Neural cell (in vitro differentiated cells): ENCODE measurements at regions not wholly inside any gene's neighbourhood (a gene's known extent, or its start where the extent isn't known, plus 50 kb on each side); places are given as distances from the start of the nearest gene placed in this dataset.

Experiments
- H2AFZ ChIP-seq: fragments of 200-600, 300-800 bp; sonication (generic), shearing (Covaris generic); 2 replicates; pipeline ENCODE4 v1.6.0; 2014; ENCODE audit warnings: low read depth, mild to moderate bottlenecking, antibody characterized with exemption, low read length, moderate library complexity
- H3F3A ChIP-seq: fragments of 200-600 bp; shearing (Covaris generic); 2 replicates; pipeline ENCODE4 v1.6.1; 2016; ENCODE audit warnings: mild to moderate bottlenecking, moderate library complexity, mixed read lengths, antibody characterized with exemption, low read length; ENCODE audit not compliant: insufficient read depth, poor library complexity, severe bottlenecking
- H3K27ac ChIP-seq: fragments of 200-600, 300-800 bp; sonication (generic), shearing (Covaris generic); 2 replicates; pipeline ENCODE4 v1.5.1; 2014; ENCODE audit warnings: mild to moderate bottlenecking, low read length, moderate library complexity
- H3K27me3 ChIP-seq: fragments of 300-800, 200-600 bp; sonication (generic), shearing (Covaris generic); 2 replicates; pipeline ENCODE4 v1.6.0; 2014; ENCODE audit warnings: mild to moderate bottlenecking, low read depth, low read length, moderate library complexity; ENCODE audit not compliant: insufficient read depth
- H3K36me3 ChIP-seq: fragments of 300-800, 200-600 bp; sonication (generic), shearing (Covaris generic); 2 replicates; pipeline ENCODE4 v1.5.1; 2014; ENCODE audit warnings: mild to moderate bottlenecking, antibody characterized with exemption, low read length, moderate library complexity; ENCODE audit not compliant: insufficient read depth
- H3K4me2 ChIP-seq: fragments of 300-800, 200-600 bp; sonication (generic), shearing (Covaris generic); 2 replicates; pipeline ENCODE4 v1.6.0; 2014; ENCODE audit warnings: mild to moderate bottlenecking, low read length
- H3K4me3 ChIP-seq: fragments of 300-800, 200-600 bp; sonication (generic), shearing (Covaris generic); 2 replicates; pipeline ENCODE4 v1.5.1; 2014; ENCODE audit warnings: mild to moderate bottlenecking, low read length, moderate library complexity
- H3K79me2 ChIP-seq: fragments of 200-600 bp; shearing (Covaris generic); replicated peaks from 2 replicates; pipeline ENCODE4 v1.6.0; 2014; ENCODE audit warnings: mild to moderate bottlenecking, low read length, moderate library complexity; ENCODE audit not compliant: insufficient read depth
- H3K9ac ChIP-seq: fragments of 300-800, 200-600 bp; sonication (generic), shearing (Covaris generic); 2 replicates; pipeline ENCODE4 v1.6.1; 2016; ENCODE audit warnings: mild to moderate bottlenecking, low read length, mixed read lengths
- H3K9me2 ChIP-seq: fragments of 200-600 bp; shearing (Covaris generic); 2 replicates; pipeline ENCODE4 v1.6.1; 2016; ENCODE audit warnings: mild to moderate bottlenecking, low read length, mixed read lengths; ENCODE audit not compliant: insufficient read depth
- H3K9me3 ChIP-seq: fragments of 200-600, 300-800 bp; sonication (generic), shearing (Covaris generic); 2 replicates; pipeline ENCODE4 v1.6.1; 2016; ENCODE audit warnings: mild to moderate bottlenecking, mixed run types, low read length, moderate library complexity, mixed read lengths
- H4K20me1 ChIP-seq: fragments of 200-600 bp; shearing (Covaris generic); 2 replicates; pipeline ENCODE4 v1.6.1; 2016; ENCODE audit warnings: mild to moderate bottlenecking, mixed run types; ENCODE audit not compliant: insufficient read depth
- CTCF ChIP-seq: fragments of 450-650 bp; IDR thresholded peaks from 2 replicates; pipeline ENCODE4 v1.5.1; 2014; ENCODE audit warnings: antibody characterized with exemption, mild to moderate bottlenecking, moderate library complexity; ENCODE audit not compliant: poor library complexity, severe bottlenecking
- EP300 ChIP-seq: fragments of 450-650 bp; conservative IDR thresholded peaks from 2 replicates; pipeline ENCODE4 v1.6.1; 2014; ENCODE audit warnings: antibody characterized with exemption, mild to moderate bottlenecking, moderate library complexity; ENCODE audit not compliant: poor library complexity, severe bottlenecking
- EZH2 ChIP-seq: fragments of 200-600, 300-800 bp; shearing (Covaris generic), sonication (generic); IDR thresholded peaks from 2 replicates; pipeline ENCODE4 v1.6.1; 2014; ENCODE audit warnings: antibody characterized with exemption, low read length, borderline replicate concordance, mild to moderate bottlenecking; ENCODE audit not compliant: insufficient read depth, poor library complexity, severe bottlenecking
- MXI1 ChIP-seq: fragments of 450-650 bp; conservative IDR thresholded peaks from 2 replicates; pipeline ENCODE4 v1.6.1; 2014; ENCODE audit warnings: antibody characterized with exemption, mild to moderate bottlenecking; ENCODE audit not compliant: poor library complexity, severe bottlenecking
- POLR2AphosphoS5 ChIP-seq: IDR thresholded peaks from 2 replicates; pipeline ENCODE4 v1.6.1; 2012
- RAD21 ChIP-seq: fragments of 450-650 bp; conservative IDR thresholded peaks from 2 replicates; pipeline ENCODE4 v1.6.1; 2014; ENCODE audit warnings: antibody characterized with exemption, mild to moderate bottlenecking, moderate library complexity
- SMC3 ChIP-seq: fragments of 450-650 bp; conservative IDR thresholded peaks from 2 replicates; pipeline ENCODE4 v1.6.1; 2014; ENCODE audit warnings: antibody characterized with exemption, mild to moderate bottlenecking, moderate library complexity; ENCODE audit not compliant: poor library complexity
- TAF1 ChIP-seq: IDR thresholded peaks from 2 replicates; pipeline ENCODE4 v1.6.1; 2012; ENCODE audit warnings: low read depth
- TF ChIP-seq, protein P1 (sequence below): IDR thresholded peaks from 2 replicates; pipeline ENCODE4 v1.6.1; 2012; ENCODE audit warnings: borderline replicate concordance

- H3K9ac ChIP-seq = no peak overlapping the region
- no peaks in the 10 kb centered on the region for H3F3A ChIP-seq
- H3K27ac ChIP-seq = no peak overlapping the region
- H3K9me2 ChIP-seq = no peaks in the 10 kb centered on the region
- no peak overlapping the region for H3K4me3 ChIP-seq
- no peaks in the 10 kb centered on the region for H3K27me3 ChIP-seq
- no peaks in the 10 kb centered on the region for H3K9me3 ChIP-seq
- H3K79me2 ChIP-seq = no peaks in the 10 kb centered on the region
- no peak overlapping the region for H3K4me2 ChIP-seq
- no peak overlapping the region for H2AFZ ChIP-seq
- TF ChIP-seq MXI1 (no peak), POLR2AphosphoS5 (no peak), SMC3 (no peak), EZH2 (no peak), EP300 (no peak), TAF1 (no peak), CTCF (no peak), RAD21 (no peak)
- TF ChIP-seq, protein P1, sequence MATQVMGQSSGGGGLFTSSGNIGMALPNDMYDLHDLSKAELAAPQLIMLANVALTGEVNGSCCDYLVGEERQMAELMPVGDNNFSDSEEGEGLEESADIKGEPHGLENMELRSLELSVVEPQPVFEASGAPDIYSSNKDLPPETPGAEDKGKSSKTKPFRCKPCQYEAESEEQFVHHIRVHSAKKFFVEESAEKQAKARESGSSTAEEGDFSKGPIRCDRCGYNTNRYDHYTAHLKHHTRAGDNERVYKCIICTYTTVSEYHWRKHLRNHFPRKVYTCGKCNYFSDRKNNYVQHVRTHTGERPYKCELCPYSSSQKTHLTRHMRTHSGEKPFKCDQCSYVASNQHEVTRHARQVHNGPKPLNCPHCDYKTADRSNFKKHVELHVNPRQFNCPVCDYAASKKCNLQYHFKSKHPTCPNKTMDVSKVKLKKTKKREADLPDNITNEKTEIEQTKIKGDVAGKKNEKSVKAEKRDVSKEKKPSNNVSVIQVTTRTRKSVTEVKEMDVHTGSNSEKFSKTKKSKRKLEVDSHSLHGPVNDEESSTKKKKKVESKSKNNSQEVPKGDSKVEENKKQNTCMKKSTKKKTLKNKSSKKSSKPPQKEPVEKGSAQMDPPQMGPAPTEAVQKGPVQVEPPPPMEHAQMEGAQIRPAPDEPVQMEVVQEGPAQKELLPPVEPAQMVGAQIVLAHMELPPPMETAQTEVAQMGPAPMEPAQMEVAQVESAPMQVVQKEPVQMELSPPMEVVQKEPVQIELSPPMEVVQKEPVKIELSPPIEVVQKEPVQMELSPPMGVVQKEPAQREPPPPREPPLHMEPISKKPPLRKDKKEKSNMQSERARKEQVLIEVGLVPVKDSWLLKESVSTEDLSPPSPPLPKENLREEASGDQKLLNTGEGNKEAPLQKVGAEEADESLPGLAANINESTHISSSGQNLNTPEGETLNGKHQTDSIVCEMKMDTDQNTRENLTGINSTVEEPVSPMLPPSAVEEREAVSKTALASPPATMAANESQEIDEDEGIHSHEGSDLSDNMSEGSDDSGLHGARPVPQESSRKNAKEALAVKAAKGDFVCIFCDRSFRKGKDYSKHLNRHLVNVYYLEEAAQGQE = no peak
- H3K36me3 ChIP-seq = no peaks in the 10 kb centered on the region
- H4K20me1 ChIP-seq = no peaks in the 10 kb centered on the region
Measured at GRCh38 chr18:39424261-39424660, 1858.7 kb upstream of the CELF4 start.

- no peak for TF ChIP-seq SMC3
- TF ChIP-seq MXI1 = no peak
- TF ChIP-seq, protein P1 = no peak
- no peak for TF ChIP-seq POLR2AphosphoS5
- TF ChIP-seq TAF1 = no peak
- no peak for TF ChIP-seq EZH2
- H3K36me3 ChIP-seq = no peaks in the 10 kb centered on the region
- H3K9me2 ChIP-seq = no peaks in the 10 kb centered on the region
Measured at GRCh38 chr18:39421276-39421675, 1855.7 kb upstream of the CELF4 start.

More at GRCh38 chr18:39421276-39421675, 1855.7 kb upstream of the CELF4 start:
- H3K9me3 ChIP-seq = no peaks in the 10 kb centered on the region
- H4K20me1 ChIP-seq = no peaks in the 10 kb centered on the region
- H3K27me3 ChIP-seq = no peaks in the 10 kb centered on the region
- no peak overlapping the region for H3K9ac ChIP-seq
- no peak overlapping the region for H3K4me3 ChIP-seq
- no peaks in the 10 kb centered on the region for H3K79me2 ChIP-seq
- no peak overlapping the region for H2AFZ ChIP-seq
- H3K27ac ChIP-seq = no peak overlapping the region
- H3F3A ChIP-seq = no peaks in the 10 kb centered on the region
- H3K4me2 ChIP-seq = no peak overlapping the region
